ENCODE measurements at regions not wholly inside any gene's neighbourhood (a gene's known extent, or its start where the extent isn't known, plus 50 kb on each side); places are given as distances from the start of the nearest gene placed in this dataset.

- no peak for DNase-seq (ENCODE audit: low read depth)
Measured at GRCh38 chr12:30090258-30090657, 306.5 kb upstream of the TMTC1 start.

- no peak for DNase-seq (ENCODE audit: low read depth)
Measured at GRCh38 chr12:30088259-30088995, 304.7 kb upstream of the TMTC1 start.

DNA sequence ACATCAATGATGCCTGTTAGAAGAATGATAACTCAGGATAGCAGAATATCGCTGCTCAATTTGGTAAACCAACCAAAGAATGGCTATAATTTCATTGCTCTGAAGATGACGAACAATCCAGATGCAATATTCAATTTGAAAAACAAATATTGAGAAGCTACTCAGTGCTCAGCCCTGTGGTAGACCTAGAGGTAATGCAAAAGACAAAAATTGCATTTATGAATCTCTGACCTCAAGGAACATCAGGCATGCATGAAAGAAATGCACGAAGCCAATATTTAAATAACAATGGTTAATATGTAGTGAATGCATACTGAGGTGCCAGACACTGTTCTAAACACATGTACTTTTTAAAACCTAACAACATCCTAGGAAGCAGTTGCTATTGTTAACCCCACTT, 298.6 kb upstream of the TMTC1 start:
- no peak for DNase-seq (ENCODE audit: low read depth)

- no peak for DNase-seq (ENCODE audit: low read depth)
Measured at GRCh38 chr12:30074916-30075315, 291.2 kb upstream of the TMTC1 start.

- DNase-seq (ENCODE audit: low read depth), result no peak
Measured at GRCh38 chr12:30072824-30073223, 289.1 kb upstream of the TMTC1 start.

DNA sequence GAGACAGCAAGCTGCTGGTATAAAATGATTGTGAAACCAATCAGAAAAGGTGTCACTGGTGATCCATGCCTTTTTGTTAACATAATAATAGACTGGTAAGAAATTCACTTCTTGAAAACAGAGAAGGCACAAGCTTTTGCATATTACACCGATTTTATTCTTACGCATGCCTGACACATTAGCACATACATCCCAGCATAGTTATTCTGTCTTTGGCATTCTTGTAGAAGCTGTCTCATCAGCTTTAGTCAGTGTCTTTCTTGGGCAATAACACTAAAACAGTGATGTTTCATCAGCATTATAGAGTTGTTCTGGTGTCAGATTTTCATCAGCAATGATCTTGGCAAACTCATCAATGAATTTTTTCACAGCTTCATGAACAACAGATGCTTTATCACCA, 283.4 kb upstream of the TMTC1 start:
- peak; percentile 3 for DNase-seq (ENCODE audit: low read depth)

DNA sequence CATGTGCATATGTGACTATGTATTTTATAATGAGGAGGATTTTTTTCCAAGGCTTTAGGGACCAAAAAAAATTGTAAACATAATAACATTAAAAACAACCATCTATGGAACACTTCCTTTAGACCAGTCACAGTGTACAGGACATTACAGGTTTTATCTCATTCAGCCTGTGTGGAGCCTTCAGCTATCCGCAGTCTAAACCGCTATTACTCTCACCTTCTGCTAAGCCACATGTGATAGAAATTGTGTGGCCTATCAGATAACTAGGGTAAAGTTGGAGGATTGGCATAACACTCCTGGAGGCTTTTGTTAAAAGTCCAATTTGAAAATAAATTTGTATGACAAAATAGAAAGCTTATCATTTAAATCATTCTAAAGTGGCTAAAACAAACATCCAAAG, 281.2 kb upstream of the TMTC1 start:
- no peak for DNase-seq (ENCODE audit: low read depth)

- DNase-seq (ENCODE audit: low read depth), result no peak
Measured at GRCh38 chr12:30063435-30063945, 279.7 kb upstream of the TMTC1 start.

GRCh38 chr12:30048371-30048770, 264.6 kb upstream of the TMTC1 start:
- no peak for DNase-seq (ENCODE audit: low read depth)

- DNase-seq (ENCODE audit: low read depth), result peak; percentile 34
Measured at GRCh38 chr12:30047516-30048254, 263.9 kb upstream of the TMTC1 start.

GRCh38 chr12:30046376-30046775, 262.6 kb upstream of the TMTC1 start:
- DNase-seq (ENCODE audit: low read depth), result no peak

- DNase-seq (ENCODE audit: low read depth), result no peak
Measured at GRCh38 chr12:30045171-30045570, 261.4 kb upstream of the TMTC1 start.

DNA sequence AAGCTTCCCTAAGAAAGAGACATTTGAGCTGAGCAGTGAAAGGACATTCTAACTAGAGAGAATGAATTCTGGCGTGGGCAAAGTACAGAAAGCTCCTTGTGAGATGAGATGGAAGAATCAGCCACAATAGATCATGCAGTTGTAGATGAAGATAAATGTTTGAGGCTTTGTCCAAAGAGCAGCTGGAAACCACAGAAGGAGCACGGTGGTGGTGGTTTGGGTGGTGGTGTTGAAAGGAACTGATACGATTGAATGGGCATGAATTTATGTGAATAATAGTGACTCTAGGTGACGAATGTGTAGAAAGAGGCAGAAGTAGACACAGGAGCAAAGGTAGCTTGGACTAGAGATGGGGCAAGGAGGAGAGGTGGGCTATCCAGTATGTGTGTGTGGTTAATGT, 260.5 kb upstream of the TMTC1 start:
- no peak for DNase-seq (ENCODE audit: low read depth)

DNA sequence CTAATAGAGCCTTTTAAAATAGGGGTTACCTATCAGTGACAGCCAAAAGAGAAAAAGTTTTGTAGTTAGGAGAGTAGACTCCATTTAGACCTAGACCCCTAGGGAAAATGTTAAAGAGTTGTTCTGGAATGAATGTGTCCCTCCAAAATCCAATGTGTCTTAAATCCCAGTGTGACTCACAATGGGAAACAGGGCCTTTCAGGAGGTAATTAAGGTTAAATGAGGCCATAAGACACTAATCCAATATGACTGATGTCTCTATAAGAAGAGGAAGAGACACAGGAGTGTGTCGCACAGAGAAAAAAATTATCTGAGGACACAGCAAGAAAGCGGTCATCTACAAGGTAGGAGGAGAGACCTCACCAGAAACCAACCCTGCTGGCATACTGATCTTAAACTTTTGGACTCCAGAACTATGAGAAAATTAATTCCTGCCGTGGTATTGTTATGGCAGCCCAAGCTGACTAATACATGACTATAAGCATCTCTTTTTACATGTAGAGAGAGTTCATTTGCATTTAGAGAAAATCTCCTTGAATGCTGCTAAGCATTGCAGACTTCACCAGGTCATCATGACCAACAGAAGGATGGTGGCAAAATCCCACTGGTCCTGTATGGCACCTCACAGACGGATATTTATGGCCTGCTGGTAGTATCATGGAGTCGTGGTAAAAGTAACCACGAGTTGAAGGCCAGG, 259.6 kb upstream of the TMTC1 start:
- DNase-seq (ENCODE audit: low read depth), result no peak

DNA sequence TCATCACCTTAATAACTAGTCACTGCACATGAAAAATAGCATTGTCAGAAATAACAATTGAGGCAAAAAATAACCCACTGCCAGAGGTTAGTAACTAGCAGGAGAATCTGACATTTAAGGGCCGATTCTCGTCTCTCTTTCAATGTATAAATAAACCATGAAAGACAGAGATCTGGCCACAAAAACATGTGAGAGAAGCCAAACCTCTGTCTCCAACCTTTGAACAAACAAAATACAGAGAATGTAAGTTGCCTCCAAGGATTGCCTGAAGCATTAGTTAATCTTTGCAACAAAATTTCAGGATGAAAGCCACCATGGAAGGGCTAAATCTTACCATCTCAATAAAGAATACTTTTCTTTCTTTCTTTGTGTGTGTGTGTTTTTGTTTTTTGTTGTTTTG, 257.4 kb upstream of the TMTC1 start:
- no peak for DNase-seq (ENCODE audit: low read depth)

- no peak for DNase-seq (ENCODE audit: low read depth)
Measured at GRCh38 chr12:30030693-30031374, 247.1 kb upstream of the TMTC1 start.

GRCh38 chr12:30026621-30027234, 243.0 kb upstream of the TMTC1 start:
- peak; percentile 87 for DNase-seq (ENCODE audit: low read depth)

GRCh38 chr12:30025317-30025716, 241.6 kb upstream of the TMTC1 start:
- DNase-seq (ENCODE audit: low read depth), result peak; percentile 65

DNA sequence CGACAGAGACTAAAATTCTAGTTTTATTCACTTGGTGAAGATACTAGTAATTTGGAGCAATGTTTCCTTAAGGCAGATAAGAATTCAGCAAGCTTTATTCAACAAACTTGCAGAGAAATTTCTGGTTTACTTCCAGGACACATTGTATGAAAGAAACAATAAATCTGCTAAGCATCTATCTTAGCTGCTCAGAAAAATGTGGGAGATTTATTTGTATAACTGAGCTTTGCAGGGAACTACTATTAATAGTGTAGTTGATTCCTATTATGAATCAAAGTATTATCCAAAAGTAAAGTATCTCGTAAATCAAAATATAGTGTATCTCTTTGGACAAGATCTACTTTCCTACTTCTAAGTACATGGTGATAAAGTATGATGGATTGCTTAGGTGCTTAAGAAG, 239.4 kb upstream of the TMTC1 start:
- peak; percentile 65 for DNase-seq (ENCODE audit: low read depth)

- DNase-seq (ENCODE audit: low read depth), result no peak
Measured at GRCh38 chr12:30021051-30021833, 237.5 kb upstream of the TMTC1 start.
